ENCODE measurements at regions not wholly inside any gene's neighbourhood (a gene's known extent, or its start where the extent isn't known, plus 50 kb on each side); places are given as distances from the start of the nearest gene placed in this dataset.

GRCh38 chr5:165244407-165244806 lies 1739.0 kb downstream of the MAT2B start:
- TF ChIP-seq, protein P1, sequence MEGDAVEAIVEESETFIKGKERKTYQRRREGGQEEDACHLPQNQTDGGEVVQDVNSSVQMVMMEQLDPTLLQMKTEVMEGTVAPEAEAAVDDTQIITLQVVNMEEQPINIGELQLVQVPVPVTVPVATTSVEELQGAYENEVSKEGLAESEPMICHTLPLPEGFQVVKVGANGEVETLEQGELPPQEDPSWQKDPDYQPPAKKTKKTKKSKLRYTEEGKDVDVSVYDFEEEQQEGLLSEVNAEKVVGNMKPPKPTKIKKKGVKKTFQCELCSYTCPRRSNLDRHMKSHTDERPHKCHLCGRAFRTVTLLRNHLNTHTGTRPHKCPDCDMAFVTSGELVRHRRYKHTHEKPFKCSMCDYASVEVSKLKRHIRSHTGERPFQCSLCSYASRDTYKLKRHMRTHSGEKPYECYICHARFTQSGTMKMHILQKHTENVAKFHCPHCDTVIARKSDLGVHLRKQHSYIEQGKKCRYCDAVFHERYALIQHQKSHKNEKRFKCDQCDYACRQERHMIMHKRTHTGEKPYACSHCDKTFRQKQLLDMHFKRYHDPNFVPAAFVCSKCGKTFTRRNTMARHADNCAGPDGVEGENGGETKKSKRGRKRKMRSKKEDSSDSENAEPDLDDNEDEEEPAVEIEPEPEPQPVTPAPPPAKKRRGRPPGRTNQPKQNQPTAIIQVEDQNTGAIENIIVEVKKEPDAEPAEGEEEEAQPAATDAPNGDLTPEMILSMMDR (IDR thresholded peaks at IDR 0.05) = no peak
- no peak for TF ChIP-seq EZH2 (IDR thresholded peaks at IDR 0.05; ENCODE audit: borderline replicate concordance, insufficient read depth, low read depth, low read length, poor library complexity, severe bottlenecking)
